Type B pancreatic cell (in vitro differentiated cells): ENCODE measurements at regions not wholly inside any gene's neighbourhood (a gene's known extent, or its start where the extent isn't known, plus 50 kb on each side); places are given as distances from the start of the nearest gene placed in this dataset.

Source experiments
- DNase-seq: peaks from one replicate; pipeline ENCODE4 v3.0.0; 2021; ENCODE audit warnings: mixed read lengths; ENCODE audit not compliant: unreplicated experiment; ENCODE audit errors: extremely low spot score
- H3K27ac Mint-ChIP-seq: 2 replicates; pipeline ENCODE4 v1.8.0; 2021; ENCODE audit warnings: mild to moderate bottlenecking, mixed read lengths
- H3K27me3 Mint-ChIP-seq: 2 replicates; pipeline ENCODE4 v1.8.0; 2021; ENCODE audit warnings: mixed read lengths
- H3K36me3 Mint-ChIP-seq: 2 replicates; pipeline ENCODE4 v1.8.0; 2021; ENCODE audit warnings: mixed read lengths
- H3K4me1 Mint-ChIP-seq: one replicate; pipeline ENCODE4 v1.8.0; 2021; ENCODE audit warnings: mixed read lengths; ENCODE audit not compliant: unreplicated experiment
- H3K4me3 Mint-ChIP-seq: 2 replicates; pipeline ENCODE4 v1.8.0; 2021; ENCODE audit warnings: mild to moderate bottlenecking, mixed read lengths
- H3K9me3 Mint-ChIP-seq: 2 replicates; pipeline ENCODE4 v1.8.0; 2021; ENCODE audit warnings: mixed read lengths
- CTCF ChIP-seq: fragments of 200-600 bp; sonication (generic); conservative IDR thresholded peaks from 2 replicates; pipeline ENCODE4 v1.5.0; 2021; ENCODE audit warnings: antibody characterized with exemption, mild to moderate bottlenecking

DNA sequence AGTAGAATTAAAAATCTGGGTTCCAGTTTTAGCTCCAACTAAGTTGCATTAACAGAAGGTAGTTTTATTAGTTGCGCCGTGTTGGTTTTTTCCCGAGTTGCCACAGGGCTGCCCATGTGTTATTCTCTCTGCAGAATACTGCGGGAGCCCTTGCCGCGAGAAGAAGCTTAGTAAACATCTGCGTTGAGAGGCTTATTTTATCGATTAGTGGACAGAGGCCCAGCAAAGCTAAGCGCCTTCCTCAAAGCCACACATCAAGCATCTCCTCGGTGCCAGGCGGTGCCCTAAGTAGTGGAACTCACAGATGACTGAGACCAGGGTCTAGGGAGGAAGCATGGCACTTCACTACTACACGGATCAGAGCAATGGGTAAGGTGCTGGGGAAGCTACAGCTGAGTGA lies 212.3 kb upstream of the IRX5 start:
- H3K27me3 Mint-ChIP-seq: peaks cover 12% of the 10 kb centered on the region
- no peak for TF ChIP-seq CTCF
- H3K27ac Mint-ChIP-seq: no peak overlapping the region
- no peak overlapping the region for H3K4me3 Mint-ChIP-seq
- peaks cover 6% of the 10 kb centered on the region for H3K4me1 Mint-ChIP-seq
- peaks cover 15% of the 10 kb centered on the region for H3K9me3 Mint-ChIP-seq
- DNase-seq: no peak
- H3K36me3 Mint-ChIP-seq: no peaks in the 10 kb centered on the region

GRCh38 chr16:54715011-54715410 lies 215.7 kb upstream of the IRX5 start:
- H3K27ac Mint-ChIP-seq: no peak overlapping the region
- TF ChIP-seq CTCF: no peak
- H3K36me3 Mint-ChIP-seq: no peaks in the 10 kb centered on the region
- H3K9me3 Mint-ChIP-seq: no peaks in the 10 kb centered on the region
- no peak for DNase-seq
- no peaks in the 10 kb centered on the region for H3K4me1 Mint-ChIP-seq
- H3K27me3 Mint-ChIP-seq: peaks cover 7% of the 10 kb centered on the region
- no peak overlapping the region for H3K4me3 Mint-ChIP-seq

DNA sequence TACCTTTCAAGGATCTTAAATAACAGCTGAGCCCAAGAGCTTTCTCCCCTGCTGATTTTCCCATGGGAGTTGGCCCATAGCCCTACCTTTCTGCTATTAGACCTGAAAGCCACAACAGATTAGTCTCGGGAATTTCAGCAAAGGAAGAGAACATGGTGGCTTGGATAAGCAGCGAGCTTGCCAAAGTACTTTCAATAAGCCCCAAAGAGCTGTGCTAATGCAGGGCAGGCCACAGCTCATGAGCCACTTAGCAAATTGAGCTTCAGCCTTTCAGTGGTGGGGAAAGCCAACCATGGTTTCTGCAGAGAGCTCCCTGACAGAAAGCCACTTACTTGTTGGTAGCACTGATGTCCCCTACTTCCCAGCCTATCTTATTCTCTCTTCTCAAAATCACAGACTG lies 217.8 kb upstream of the IRX5 start:
- Mint-ChIP-seq H3K4me3 (no peak overlapping the region), H3K9me3 (no peaks in the 10 kb centered on the region), H3K27ac (no peak overlapping the region), H3K4me1 (no peaks in the 10 kb centered on the region), H3K36me3 (no peaks in the 10 kb centered on the region), H3K27me3 (peaks cover 4% of the 10 kb centered on the region)
- DNase-seq: no peak
- TF ChIP-seq CTCF: no peak

DNA sequence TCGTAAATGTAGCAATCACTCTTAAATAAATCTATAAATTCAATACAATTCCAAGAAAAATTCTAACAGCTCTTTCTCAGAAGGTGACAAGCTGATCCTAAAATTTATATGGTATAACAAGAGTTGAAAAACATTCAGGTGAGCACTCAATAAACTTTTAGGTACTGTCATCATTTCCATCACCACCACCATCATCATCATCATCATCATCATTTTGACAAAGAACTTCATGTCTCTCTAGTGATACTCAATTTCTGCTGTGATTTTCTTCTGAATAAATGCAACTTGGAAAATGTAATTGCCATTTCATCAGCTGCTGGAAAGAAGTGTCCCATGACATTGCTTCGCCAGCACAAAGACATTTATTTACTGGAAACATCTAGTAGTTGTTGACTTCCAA lies 222.9 kb upstream of the IRX5 start:
- no peak for TF ChIP-seq CTCF
- Mint-ChIP-seq H3K36me3 (no peaks in the 10 kb centered on the region), H3K4me3 (no peak overlapping the region)

DNA sequence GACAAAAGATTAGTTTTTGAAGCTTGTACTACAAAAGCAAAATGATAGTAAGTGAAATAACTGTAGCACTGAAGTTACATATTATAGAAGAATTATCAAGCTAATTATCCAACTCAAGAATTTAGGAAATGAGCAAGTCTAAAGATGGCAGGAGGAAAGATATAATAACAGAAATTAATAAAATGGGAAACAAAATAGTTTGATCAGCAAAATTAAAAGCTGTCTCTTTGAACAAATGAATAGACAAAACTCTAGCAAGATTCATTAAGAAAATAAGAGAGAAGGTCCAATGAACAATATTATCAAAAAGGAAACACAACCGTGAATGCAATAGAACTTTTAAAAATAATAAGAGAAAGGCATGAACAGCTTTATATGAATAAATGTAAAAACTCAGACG lies 224.3 kb upstream of the IRX5 start:
- TF ChIP-seq CTCF: no peak
- no peaks in the 10 kb centered on the region for H3K36me3 Mint-ChIP-seq
- peaks cover 5% of the 10 kb centered on the region for H3K9me3 Mint-ChIP-seq
- no peak overlapping the region for H3K4me3 Mint-ChIP-seq
- no peak overlapping the region for H3K27ac Mint-ChIP-seq
- DNase-seq: no peak
- no peaks in the 10 kb centered on the region for H3K27me3 Mint-ChIP-seq
- no peaks in the 10 kb centered on the region for H3K4me1 Mint-ChIP-seq

More for the DNA sequence above, 222.9 kb upstream of the IRX5 start:
- no peak for DNase-seq
- Mint-ChIP-seq H3K27ac (no peak overlapping the region), H3K4me1 (no peaks in the 10 kb centered on the region), H3K9me3 (peaks cover 5% of the 10 kb centered on the region), H3K27me3 (no peaks in the 10 kb centered on the region)

GRCh38 chr16:54703339-54703738 lies 227.3 kb upstream of the IRX5 start:
- DNase-seq: no peak
- Mint-ChIP-seq H3K27ac (no peak overlapping the region), H3K36me3 (no peaks in the 10 kb centered on the region), H3K9me3 (peaks cover 5% of the 10 kb centered on the region), H3K27me3 (peaks cover 3% of the 10 kb centered on the region), H3K4me3 (no peak overlapping the region), H3K4me1 (no peaks in the 10 kb centered on the region)
- no peak for TF ChIP-seq CTCF
